IMR-90 (cell line): ENCODE measurements at regions not wholly inside any gene's neighbourhood (a gene's known extent, or its start where the extent isn't known, plus 50 kb on each side); places are given as distances from the start of the nearest gene placed in this dataset.

ENCODE experiments used
- ATAC-seq: fragments of 200-7000 bp; cut with Tn5 transposase; 2 replicates; pipeline ENCODE4 v1.9.1; 2020; ENCODE audit warnings: low read depth, mild to moderate bottlenecking, moderate library complexity
- BruUV-seq: library from RNA; stranded (reverse); fragments of 400-500 nt; replicated peaks from 2 replicates; lab custom pipeline; 2021; lab: Mats Ljungman, UMichigan
- CTCF ChIA-PET: fragments of 300-600 bp; formaldehyde crosslinking; extraction: SDS; loops from one replicate; lab custom pipeline; 2021; ENCODE audit warnings: antibody characterized with exemption; lab: Yijun Ruan, JAX
- POLR2A ChIA-PET: fragments of 300-600 bp; sonication (Branson Sonifier 250); formaldehyde crosslinking; loops from one replicate; lab custom pipeline; 2022; ENCODE audit warnings: antibody characterized with exemption; ENCODE audit not compliant: unreplicated experiment; lab: Charles Lee
- DNase-seq: peaks from one replicate; pipeline ENCODE4 v3.0.0; 2013
- H2AFZ ChIP-seq: replicated peaks from 2 replicates; pipeline ENCODE3; 2013; ENCODE audit warnings: low read length, mild to moderate bottlenecking; ENCODE audit not compliant: poor library complexity
- H2AK5ac ChIP-seq: 2 replicates; pipeline ENCODE4 v1.6.1; 2013; ENCODE audit warnings: low read depth, low read length, inconsistent platforms
- H2AK9ac ChIP-seq: replicated peaks from 2 replicates; pipeline ENCODE3; 2013; ENCODE audit warnings: mild to moderate bottlenecking, low read depth, low read length, moderate library complexity; ENCODE audit not compliant: poor library complexity
- H2BK120ac ChIP-seq: 2 replicates; pipeline ENCODE4 v1.6.1; 2013; ENCODE audit warnings: low read depth, low read length, inconsistent platforms
- H2BK15ac ChIP-seq: 3 replicates; pipeline ENCODE4 v1.6.1; 2013; ENCODE audit warnings: low read depth, low read length, inconsistent platforms
- H2BK20ac ChIP-seq: 2 replicates; pipeline ENCODE4 v1.6.1; 2013; ENCODE audit warnings: low read depth, mild to moderate bottlenecking, inconsistent platforms, low read length, moderate library complexity
- H2BK5ac ChIP-seq: 2 replicates; pipeline ENCODE4 v1.6.1; 2013; ENCODE audit warnings: mild to moderate bottlenecking, low read depth, low read length, inconsistent platforms; ENCODE audit not compliant: poor library complexity, severe bottlenecking
- H3K14ac ChIP-seq: replicated peaks from 2 replicates; pipeline ENCODE4 v1.6.1; 2013; ENCODE audit warnings: low read depth, low read length, inconsistent platforms
- H3K18ac ChIP-seq: 2 replicates; pipeline ENCODE4 v1.6.1; 2013; ENCODE audit warnings: low read depth, low read length, control low read depth
- H3K23ac ChIP-seq: 2 replicates; pipeline ENCODE4 v1.6.1; 2013; ENCODE audit warnings: low read depth, low read length, inconsistent platforms
- H3K27ac ChIP-seq: 2 replicates; pipeline ENCODE4 v1.5.1; 2013; ENCODE audit warnings: mild to moderate bottlenecking, control low read depth, low read length; ENCODE audit not compliant: insufficient read depth
- H3K27me3 ChIP-seq: 2 replicates; pipeline ENCODE4 v1.6.1; 2013; ENCODE audit warnings: low read length; ENCODE audit not compliant: control insufficient read depth, insufficient read depth
- H3K36me3 ChIP-seq: 2 replicates; pipeline ENCODE4 v1.6.1; 2013; ENCODE audit warnings: low read length, mixed read lengths; ENCODE audit not compliant: control insufficient read depth, insufficient read depth
- H3K4ac ChIP-seq: 2 replicates; pipeline ENCODE4 v1.6.1; 2013; ENCODE audit warnings: low read depth, low read length, inconsistent platforms
- H3K4me1 ChIP-seq: 2 replicates; pipeline ENCODE4 v1.6.1; 2013; ENCODE audit warnings: low read length, mixed read lengths; ENCODE audit not compliant: control insufficient read depth, insufficient read depth
- H3K4me2 ChIP-seq: 2 replicates; pipeline ENCODE4 v1.6.1; 2013; ENCODE audit warnings: low read depth, mild to moderate bottlenecking, control low read depth, low read length, moderate library complexity
- H3K4me3 ChIP-seq: 2 replicates; pipeline ENCODE4 v1.5.1; 2013; ENCODE audit warnings: low read depth, mild to moderate bottlenecking, control low read depth, low read length, moderate library complexity; ENCODE audit not compliant: insufficient read depth
- H3K56ac ChIP-seq: 2 replicates; pipeline ENCODE4 v1.6.1; 2013; ENCODE audit warnings: low read length, inconsistent platforms; ENCODE audit not compliant: insufficient read depth; ENCODE audit errors: extremely low read depth
- H3K79me1 ChIP-seq, 2 experiments: 2 replicates each; pipeline ENCODE4 v1.6.1; 2013; ENCODE audit warnings: low read length in 2 of 2, inconsistent platforms in 1 of 2, low read depth in 1 of 2
- H3K9ac ChIP-seq: 2 replicates; pipeline ENCODE4 v1.6.1; 2013; ENCODE audit warnings: low read depth, low read length, control low read depth
- H3K9me1 ChIP-seq: 2 replicates; pipeline ENCODE4 v1.6.1; 2013; ENCODE audit warnings: low read length, inconsistent platforms; ENCODE audit not compliant: insufficient read depth
- H3K9me3 ChIP-seq: 2 replicates; pipeline ENCODE4 v1.6.1; 2013; ENCODE audit warnings: low read length; ENCODE audit not compliant: control insufficient read depth, insufficient read depth
- H4K20me1 ChIP-seq: 2 replicates; pipeline ENCODE4 v1.6.1; 2013; ENCODE audit warnings: low read length, inconsistent platforms; ENCODE audit not compliant: insufficient read depth
- H4K5ac ChIP-seq: 2 replicates; pipeline ENCODE4 v1.6.1; 2013; ENCODE audit warnings: mild to moderate bottlenecking, low read depth, low read length, control low read depth
- H4K8ac ChIP-seq, 2 experiments: 2 replicates each; pipeline ENCODE4 v1.6.1; 2013; ENCODE audit warnings: low read depth in 2 of 2, low read length in 2 of 2, control low read depth in 1 of 2, inconsistent platforms in 1 of 2
- H4K91ac ChIP-seq: 2 replicates; pipeline ENCODE4 v1.6.1; 2013; ENCODE audit warnings: low read depth, low read length, inconsistent platforms; ENCODE audit not compliant: insufficient read depth
- CTCF ChIP-seq: conservative IDR thresholded peaks from 2 replicates; pipeline ENCODE4 v1.5.1; 2012; ENCODE audit warnings: mild to moderate bottlenecking, low read depth, low read length, improper control_type of control experiment
- RAD21 ChIP-seq: IDR thresholded peaks from 2 replicates; pipeline ENCODE4 v1.6.1; 2012; ENCODE audit warnings: low read length, improper control_type of control experiment
- RCOR1 ChIP-seq: IDR thresholded peaks from 2 replicates; pipeline ENCODE4 v1.6.1; 2012; ENCODE audit warnings: mild to moderate bottlenecking, low read length, improper control_type of control experiment; ENCODE audit not compliant: insufficient replicate concordance
- USF2 ChIP-seq: fragments of 150-350 bp; IDR thresholded peaks from 2 replicates; pipeline ENCODE4 v1.6.1; 2017; ENCODE audit warnings: mild to moderate bottlenecking, antibody characterized with exemption, low read length, low read depth
- WGBS, 2 experiments: methylation state at CpG; one replicate each; pipeline versions ENCODE4 v1.1.5 to v1.1.7; 2013; ENCODE audit warnings: missing lambda C conversion rate in 2 of 2; ENCODE audit not compliant: insufficient read length in 1 of 2; ENCODE audit errors: extremely low coverage in 2 of 2; 5-methylcytosine and 5-hydroxymethylcytosine counted together
- dilution Hi-C: fragments of 300-500 bp; cut with HindIII; formaldehyde crosslinking; loops from one replicate; pipeline ENCODE4 v1.14.3; 2018; ENCODE audit warnings: low sequenced_read_pairs; ENCODE audit not compliant: unreplicated experiment
- in situ Hi-C: fragments of 300-500 bp; cut with MboI; formaldehyde crosslinking; loops from 3 replicates; pipeline ENCODE4 v1.14.3; 2019; ENCODE audit warnings: low sequenced_read_pairs, inconsistent platforms, mixed read lengths
- intact Hi-C: fragments of 100-400 bp; cut with micrococcal nuclease; formaldehyde crosslinking; loops from 2 replicates; pipeline ENCODE4 v1.10.0; 2022

DNA sequence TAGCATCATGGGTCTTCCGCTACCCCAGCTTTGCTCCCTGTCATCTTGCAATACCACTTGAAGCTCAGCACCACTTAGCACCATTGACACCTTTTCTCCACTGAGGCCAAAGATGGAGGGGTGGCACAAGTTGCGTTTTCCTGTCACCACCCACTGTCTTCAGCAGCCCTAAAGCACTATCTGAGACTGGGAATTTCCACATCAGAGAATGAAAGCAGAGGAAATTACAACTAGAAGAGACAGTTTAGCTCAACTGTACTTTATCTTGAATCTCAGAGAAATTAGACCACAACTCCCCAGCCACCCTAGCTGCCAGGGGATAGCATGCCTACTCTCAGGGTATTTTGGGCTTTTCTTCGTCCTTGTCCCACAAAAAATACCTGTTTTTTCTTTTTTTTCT is 111.0 kb downstream of the DDIT4L start:
- Histone ChIP-seq H2AK5ac (no peak overlapping the region), H3K9ac (no peak overlapping the region), H3K56ac (no peak overlapping the region), H3K27ac (no peak overlapping the region), H3K9me1 (no peaks in the 10 kb centered on the region; the same call in 1 of the 2 replicates), H3K36me3 (no peaks in the 10 kb centered on the region), H2BK15ac (no peak overlapping the region), H2AK9ac (no peak overlapping the region), H3K4ac (no peak overlapping the region), H3K4me2 (no peak overlapping the region), H3K18ac (no peak overlapping the region), H3K14ac (no peak overlapping the region), H4K91ac (no peak overlapping the region), H4K5ac (no peak overlapping the region), H2AFZ (no peak overlapping the region), H3K4me3 (no peak overlapping the region), H3K4me1 (no peaks in the 10 kb centered on the region), H3K23ac (no peak overlapping the region), H3K27me3 (no peaks in the 10 kb centered on the region; the same call in 1 of the 2 replicates), H4K8ac (no peak overlapping the region), H2BK20ac (no peak overlapping the region), H4K20me1 (no peaks in the 10 kb centered on the region), H3K9me3 (no peaks in the 10 kb centered on the region), H2BK5ac (no peak overlapping the region), H3K79me1 (no peaks in the 10 kb centered on the region), H2BK120ac (no peak overlapping the region)
- ATAC-seq, result no peak
- no CpG with 5 or more reads among the region's 3 CpGs for WGBS, 2 experiments
- POLR2A ChIA-PET, result no interaction called here
- intact Hi-C loops, result no loop called here
- DNase-seq, result no peak
- BruUV-seq, result no TSS peak
- dilution Hi-C loops, result no loop called here
- in situ Hi-C loops, result no loop called here
- no peak for TF ChIP-seq CTCF
- TF ChIP-seq RAD21, result no peak
- TF ChIP-seq USF2, result no peak
- no peak for TF ChIP-seq RCOR1
- CTCF ChIA-PET, result interaction anchor here (0.6 to 1.1 kb wide), 3 partner anchors 8 to 1258 kb away, joined by 4 read pairs; no protein-coding TSS in a partner anchor
